NCI-H2081 treated with DMSO at 0.1 percent for 48 hours (cell line): ENCODE measurements at regions not wholly inside any gene's neighbourhood (a gene's known extent, or its start where the extent isn't known, plus 50 kb on each side); places are given as distances from the start of the nearest gene placed in this dataset.

Source experiments
- DNase-seq: peaks from one replicate; lab custom pipeline; 2025; lab: John Stamatoyannopoulos, UW

DNA sequence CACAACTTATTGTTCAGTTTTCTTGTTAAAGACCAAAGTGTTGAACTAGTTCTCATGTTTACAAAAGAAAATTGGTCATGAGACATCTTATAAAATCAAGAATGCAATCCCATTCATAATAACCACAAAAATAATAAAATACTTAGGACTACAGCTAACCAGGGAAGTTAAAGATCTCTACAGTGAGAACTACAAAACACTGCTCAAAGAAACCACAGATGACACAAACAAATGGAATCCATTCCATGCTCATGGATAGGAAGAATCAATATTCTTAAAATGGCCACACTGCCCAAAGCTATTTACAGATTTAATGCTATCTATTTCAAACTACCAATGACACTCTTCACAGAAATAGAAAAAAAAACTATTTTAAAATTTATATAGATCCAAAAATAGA, 1354.8 kb upstream of the CDH2 start:
- DNase-seq = no peak

DNA sequence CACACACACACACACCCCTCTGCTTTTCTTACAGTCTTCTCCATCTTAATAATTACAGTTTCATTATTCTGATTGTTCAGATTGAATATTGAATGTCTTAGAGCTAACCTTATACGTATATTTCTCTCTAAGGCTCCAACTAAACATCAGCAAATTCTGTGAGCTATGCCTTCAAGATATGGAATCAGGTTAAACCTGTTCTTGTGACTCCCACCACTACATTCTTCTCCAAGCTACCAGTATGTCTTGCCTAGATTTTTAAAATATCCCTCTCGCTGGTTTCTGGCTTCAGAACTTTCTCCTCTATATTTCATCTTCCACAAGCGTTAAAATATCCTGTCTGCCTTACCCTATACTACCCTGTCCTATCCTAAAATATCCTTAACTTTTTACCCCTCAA, 1346.4 kb upstream of the CDH2 start:
- no peak for DNase-seq

DNA sequence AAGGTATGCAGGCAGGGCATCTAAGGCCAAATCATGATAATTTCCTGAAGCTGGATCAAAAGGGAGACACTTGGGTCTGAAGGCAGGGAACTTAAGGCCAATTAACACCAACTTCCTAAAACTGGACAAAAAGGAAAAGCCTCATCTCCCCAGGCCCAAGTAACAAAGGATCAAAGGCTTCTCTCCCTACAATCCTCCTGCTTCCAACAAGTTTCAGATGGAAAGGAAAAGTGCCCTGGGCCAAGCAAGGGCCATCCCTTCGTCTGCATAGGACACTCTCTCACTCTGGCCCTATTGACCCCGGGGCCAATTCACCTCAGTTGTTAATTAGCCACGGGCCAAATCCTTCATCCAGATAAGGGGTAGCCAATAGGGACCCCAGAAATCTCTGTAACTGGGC, 1335.8 kb upstream of the CDH2 start:
- no peak for DNase-seq

DNA sequence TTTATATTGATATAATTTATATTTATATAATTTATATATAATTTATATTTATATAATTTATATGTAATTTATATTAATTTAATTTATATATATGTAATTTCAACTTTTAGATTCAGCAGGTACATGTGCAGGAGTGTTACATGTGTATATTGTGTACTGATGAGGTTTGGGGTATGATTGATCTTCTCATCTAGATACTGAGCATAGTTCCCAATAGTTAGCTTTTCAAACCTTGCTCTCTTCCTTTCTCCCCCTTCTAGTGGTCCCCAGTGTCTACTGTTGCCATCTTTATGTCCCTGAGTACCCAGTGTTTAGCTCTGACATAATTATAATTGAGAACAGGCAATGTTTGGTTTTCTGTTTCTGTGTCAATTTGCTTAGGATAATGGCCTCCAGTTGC, 1335.3 kb upstream of the CDH2 start:
- no peak for DNase-seq

DNA sequence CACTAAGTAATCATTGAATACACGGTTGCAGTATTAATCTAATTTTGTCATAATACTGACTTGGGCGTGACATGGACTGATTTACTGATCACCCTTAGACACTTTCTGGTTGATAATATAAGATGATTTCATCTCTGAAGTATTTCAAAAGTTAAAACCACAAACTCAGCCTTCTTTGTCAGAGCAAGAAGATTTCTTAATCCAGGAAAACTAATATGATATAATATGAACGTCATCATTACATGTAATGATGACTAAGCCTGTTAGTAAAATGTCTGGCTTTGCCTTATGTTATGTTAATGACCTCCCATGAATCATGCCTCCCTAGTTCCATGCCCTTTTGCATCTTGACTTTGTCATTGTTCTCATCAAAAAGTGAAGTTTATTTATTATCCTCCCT, 1325.0 kb upstream of the CDH2 start:
- DNase-seq = no peak

DNA sequence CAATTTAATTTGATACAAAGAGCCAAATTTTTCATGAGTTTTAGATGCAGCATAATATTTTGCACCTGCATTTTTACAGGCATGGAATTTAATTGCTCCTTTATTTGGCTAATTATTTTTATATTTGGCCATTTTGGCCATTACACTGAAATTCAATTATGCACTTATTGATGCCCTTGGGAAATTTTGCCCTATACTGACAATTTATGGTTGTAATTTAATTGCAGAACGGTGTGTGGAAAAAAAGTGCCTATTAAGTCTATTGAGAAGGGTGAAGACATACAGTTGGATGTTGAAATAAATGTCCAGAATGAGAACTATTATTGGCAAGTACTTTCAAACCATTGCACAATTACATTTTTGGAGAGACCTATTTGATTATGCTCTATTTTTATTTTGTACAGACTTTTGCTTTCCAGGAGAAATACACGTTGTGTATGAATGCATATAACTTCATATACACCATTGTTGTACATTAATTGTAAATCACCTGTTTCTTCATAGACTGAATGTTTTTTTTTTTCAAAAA, 1319.3 kb upstream of the CDH2 start:
- no peak for DNase-seq

DNA sequence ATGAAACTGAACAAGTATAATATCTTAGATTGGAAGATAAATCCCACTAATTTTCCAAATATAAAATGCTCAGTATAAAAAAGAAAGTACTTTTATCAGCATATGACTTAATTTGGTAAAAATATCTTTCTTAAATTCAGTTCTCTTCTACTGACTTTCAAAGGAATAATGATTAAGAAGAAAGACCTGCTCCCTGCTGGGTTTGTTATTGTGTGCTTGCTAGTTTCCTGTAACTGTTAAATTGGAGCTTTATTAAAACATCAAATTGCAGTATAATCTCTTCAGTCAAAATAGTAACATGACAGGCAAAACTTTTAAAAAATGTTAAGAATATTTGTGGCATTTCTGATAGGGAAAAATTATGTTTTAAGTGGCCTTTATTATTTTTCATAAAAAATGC, 1317.4 kb upstream of the CDH2 start:
- DNase-seq = no peak

DNA sequence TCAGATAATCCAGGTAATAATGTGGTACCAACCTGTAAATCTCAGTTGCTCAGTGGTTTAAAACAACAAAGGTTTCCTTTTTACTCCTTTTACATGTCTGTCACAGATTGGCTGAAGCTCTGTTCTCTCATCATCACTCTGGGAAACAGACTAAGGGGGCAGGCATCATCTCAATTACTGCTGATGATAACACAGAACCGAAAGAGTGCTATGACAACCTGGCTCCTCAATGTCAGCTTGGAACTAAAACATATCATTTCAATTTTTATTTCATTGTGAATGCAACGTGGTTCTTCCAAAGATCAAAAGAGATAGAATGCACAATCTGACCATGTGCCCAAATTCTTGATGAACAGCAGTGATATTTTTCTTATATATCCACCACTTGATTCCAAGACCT, 1315.0 kb upstream of the CDH2 start:
- no peak for DNase-seq

DNA sequence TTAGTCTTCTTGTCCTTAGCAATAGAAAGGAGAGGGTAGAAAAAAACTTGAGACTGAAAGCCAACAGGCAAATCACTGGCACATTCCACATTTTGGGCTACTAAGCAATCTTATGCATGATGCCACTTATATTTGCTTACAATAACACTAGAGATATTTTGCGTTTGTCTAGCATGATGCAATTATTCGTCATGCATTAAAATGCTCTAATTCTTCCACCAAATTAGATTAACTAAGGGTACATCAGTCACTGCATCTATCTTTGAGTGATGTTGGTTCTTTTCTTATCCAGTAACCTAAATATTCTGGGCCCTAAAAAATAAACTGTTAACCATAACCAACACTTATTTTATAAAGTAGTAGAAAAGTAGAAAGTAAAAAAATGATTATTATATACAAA, 1311.7 kb upstream of the CDH2 start:
- DNase-seq = no peak

DNA sequence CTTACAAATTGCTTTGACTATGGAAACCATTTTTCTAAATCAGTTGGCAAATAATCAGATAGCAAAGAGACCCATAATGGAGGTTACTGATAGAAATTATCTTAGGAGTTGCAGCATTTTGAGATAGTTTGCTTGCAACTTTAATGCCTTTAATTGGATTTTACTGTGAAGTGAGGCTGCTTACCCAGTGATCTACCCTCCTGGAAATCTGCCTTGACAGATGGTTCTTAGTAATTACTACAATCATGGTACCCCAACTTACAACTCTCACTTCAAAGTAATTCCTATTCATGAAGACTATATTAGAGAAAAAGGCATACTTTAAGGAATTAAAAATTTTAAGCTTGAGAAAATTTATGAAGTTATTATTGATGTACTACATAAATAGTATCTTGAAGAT, 1288.6 kb upstream of the CDH2 start:
- DNase-seq = no peak

DNA sequence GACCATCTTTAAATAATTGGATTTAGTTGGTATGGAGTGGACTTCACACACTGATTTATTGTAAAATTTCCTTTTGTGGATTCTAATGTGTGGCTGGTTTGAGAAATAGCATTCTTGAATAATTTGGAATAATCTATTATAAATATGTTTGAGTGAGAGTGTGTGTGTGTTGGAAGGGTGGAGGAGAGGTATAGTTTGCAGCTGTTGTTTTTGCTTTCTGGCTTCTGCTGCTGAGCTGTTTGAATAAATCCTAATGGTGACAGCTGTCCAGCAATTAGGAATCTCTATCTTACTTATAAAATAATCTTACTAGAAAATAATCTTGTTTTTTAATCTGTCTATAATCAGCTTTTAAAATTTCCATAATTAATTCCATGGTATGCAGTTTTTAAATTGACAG, 1283.0 kb upstream of the CDH2 start:
- no peak for DNase-seq

DNA sequence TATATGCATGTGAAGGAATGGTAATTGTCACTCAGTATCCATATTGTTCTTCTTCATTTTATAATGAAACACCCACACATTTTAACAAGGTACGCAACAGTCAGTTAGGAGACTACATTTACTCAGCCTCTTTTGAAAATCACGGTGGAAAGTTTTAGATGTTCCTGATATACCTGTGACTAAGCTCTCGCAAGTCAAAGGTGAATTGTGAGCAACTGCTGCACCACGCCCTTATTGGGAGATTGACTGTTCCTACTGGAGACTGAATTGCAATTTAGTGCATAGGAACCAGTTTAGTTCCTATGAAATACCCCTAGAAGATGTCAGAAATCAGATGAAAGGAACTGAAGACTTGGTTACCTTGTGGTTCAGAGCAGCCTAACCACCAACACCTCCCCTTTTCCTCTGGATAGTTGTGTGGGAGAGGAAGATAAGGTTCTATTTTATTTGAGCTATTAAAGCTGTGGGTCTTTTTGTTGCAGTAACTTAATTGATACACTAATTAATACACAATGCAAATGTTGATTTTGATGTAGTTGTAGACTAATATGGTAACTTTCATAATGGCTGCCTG, 1280.5 kb upstream of the CDH2 start:
- DNase-seq = no peak

DNA sequence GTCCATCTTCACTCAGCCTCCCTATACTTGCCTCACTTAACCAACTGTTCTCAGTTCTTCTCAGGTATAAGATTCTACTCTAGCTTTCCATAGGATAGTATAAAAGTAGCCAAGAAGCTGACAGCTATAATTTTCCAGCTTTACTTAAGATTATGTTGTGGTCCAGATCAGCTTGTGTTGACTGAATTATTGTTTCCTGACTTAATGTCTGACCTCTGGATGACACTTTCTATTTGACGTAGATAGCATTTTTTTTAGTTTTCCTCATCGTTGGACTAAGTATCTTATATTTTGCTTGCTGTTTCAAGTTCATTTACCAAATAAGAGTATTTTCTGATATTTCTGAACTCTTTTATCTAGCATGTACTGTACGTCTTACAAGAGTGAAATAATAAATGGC, 1272.5 kb upstream of the CDH2 start:
- DNase-seq = no peak

DNA sequence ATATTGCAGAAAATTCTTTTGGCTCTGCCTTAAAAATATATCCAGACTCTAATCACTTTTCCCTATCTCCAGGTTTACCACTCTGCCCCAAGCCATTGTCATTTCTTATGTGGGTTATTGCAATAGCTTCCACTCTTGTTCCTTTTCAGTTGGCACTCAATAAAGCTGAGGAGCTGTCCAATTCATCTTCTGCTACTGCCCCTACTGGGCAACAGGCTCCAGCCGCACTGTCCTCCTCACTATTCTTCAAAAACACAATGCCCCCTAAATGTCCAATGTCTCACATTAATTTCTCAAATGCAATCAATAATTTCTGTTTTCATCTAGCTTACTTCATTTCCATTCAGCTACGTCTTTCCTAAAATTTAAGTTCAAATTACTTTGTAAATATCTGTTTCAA, 1262.5 kb upstream of the CDH2 start:
- DNase-seq = no peak

DNA sequence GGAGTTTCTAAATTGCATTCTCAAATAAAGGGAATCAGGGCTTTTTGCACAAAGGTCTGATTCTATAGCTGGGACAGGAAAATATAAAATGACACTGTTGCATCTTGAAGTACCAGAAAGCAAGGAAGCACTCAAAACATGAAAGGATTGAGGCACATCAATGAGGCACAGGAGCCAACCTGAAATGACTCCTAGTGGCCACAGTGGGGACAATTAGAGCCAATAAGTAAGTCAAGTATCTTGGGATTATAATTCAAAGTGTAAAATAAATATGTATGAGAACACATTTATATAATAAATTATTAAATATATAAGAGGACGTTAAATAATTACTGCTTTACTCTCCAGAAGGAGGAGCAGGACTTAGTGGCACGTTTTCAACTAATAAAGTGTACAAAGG, 1259.5 kb upstream of the CDH2 start:
- no peak for DNase-seq

DNA sequence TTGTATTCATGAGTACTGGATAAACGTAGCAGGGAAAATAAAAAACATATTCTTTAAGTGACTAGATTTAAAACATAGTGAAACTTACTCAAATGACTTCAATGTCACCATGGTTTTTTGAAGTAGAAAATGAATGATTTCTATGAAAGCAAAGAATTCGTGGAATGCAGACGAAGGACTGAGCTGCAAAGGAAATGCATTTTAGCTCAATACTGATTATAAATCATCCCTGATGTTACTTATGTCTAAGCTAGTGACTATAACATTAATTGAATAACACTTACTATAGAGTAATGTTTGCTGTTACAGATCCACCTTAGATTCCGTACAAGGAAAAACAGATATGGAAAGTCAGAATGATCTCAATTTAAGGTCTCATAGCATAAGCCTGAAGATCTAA, 1257.7 kb upstream of the CDH2 start:
- DNase-seq = no peak

DNA sequence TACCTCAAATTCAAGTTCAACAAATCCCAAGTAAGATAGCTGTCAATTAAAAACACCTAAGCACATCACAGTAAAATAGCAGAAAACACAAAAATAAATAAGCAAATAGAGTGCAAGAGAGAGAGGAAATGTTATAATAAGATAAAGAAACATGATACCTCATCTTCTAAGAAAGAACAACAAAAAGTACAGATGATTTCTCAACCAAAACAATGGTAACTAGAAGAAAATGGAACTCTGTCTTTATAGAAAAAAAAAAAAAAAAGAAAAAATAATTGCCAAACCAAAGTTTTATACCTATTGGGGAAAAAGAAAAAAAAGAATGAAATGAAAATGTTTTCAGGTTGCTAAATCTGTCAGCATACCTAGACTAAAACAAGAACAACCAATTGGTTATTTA, 1253.5 kb upstream of the CDH2 start:
- DNase-seq = no peak

DNA sequence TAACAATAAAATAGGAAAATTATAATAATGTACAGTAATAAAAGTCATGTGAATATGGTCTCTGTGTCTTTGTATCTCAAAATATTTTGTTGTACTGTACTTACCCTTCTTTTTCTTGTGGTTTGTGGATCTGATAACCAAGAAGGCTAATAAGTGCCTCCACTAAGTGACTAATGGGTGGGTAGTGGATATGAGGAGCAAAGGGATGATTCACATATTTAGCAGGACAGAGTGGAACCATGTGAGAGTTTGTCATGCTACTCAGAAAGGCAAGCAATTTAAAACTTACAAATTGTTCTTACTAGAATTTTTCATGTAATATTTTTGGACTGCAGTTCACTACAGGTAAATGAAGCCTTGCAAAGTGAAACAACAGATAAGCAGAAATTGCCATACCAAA, 1241.2 kb upstream of the CDH2 start:
- no peak for DNase-seq

DNA sequence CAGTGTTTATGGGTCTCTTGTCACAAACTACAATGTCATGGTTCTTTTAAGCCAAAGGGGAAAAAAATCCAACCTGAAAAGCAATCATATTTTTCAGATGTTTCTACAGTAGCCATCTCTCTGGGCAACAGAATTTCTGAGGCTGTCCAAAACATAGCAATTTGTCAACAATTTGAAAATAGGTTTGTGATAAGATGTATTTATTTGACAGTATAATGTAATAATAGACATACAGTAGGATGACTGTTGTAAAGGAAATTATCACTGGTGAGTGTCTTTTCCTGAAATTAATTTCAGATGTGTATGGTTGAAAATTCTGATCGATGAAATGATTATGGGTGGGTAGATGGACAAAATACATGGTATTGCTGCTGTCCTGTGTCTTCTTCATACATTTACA, 1230.1 kb upstream of the CDH2 start:
- DNase-seq = no peak

DNA sequence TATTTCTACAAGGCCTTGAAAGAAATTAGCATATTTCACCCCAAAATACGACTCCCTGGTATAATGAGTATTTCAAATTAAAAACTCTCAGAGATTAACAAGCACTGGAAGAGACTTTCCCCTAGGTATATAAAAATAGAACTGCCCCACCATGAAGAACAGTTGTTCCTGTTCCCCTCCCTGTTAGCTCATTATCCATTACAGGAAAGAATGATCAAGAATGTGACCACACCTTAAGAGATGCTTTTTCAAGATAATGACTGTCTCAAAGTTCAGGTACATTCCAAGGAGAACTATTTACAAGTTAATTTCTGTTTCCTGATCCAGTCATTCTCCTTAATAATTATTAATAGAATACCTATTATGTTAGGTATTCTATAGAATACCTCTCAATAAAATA, 1220.6 kb upstream of the CDH2 start:
- DNase-seq = no peak

DNA sequence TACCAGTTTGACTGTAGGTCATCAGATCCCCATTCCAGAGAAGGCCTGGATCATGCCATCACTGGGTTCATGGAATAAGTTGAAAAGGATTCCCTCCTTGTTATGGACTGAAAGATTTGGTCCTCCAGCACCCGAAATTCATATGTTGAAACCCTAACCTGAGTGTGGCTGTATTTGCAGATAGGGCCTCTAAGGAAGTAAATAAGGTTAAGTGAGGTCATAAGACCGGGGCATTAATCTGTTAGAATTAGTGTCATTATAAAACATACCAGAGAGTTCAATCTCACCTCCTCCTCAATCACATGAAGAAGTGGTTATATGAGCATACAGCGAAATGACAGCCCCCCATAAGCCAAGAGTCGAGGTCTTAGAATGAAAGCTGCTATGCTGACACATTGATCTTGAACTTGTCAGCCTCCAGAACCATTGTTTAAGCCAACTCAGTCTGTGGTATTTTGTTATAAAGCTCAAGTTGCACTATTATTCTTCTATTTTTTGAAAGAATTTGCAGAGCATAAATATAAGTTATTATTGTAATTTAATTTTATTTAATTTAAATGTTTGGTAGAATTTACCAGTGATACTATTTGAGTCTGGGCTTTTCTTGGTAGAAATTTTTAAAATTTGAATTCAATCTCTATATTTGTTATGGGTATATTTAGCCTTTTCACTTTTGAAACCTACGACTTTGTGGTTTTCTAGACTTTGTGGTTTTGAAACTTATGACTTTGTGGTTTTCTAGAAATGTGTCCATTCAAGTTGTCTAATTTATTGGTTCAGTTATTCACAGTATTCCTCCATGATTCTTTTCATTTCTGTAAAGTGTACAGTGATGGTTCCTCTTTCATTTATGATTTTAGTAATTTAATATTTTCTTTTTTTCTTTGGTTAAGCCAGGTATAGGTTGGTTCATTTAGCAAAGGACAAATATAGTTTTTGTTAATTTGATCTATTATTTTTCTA, 1206.7 kb upstream of the CDH2 start:
- DNase-seq = no peak

DNA sequence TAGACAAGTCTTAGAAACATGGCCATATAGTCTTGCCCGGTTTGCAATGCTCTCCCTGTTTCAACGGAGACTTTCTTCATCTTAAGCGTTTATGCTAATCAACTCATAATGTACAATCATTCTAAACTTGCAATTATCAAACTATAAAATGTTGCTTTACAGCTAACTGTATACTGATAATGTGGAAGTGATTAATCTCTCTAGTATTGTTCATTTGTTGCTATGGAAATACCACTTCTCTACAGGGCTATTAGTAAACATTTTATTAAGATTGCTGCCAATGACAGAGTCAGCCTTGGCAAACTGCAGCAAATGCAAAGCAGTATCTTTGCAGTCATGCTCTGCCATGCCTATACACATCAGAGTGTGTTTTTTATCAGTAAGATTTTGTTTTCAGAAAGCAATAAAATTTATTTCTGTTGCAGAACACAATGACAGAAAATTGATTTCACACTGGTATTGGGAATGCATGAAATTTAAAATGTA, 1201.8 kb upstream of the CDH2 start:
- no peak for DNase-seq

DNA sequence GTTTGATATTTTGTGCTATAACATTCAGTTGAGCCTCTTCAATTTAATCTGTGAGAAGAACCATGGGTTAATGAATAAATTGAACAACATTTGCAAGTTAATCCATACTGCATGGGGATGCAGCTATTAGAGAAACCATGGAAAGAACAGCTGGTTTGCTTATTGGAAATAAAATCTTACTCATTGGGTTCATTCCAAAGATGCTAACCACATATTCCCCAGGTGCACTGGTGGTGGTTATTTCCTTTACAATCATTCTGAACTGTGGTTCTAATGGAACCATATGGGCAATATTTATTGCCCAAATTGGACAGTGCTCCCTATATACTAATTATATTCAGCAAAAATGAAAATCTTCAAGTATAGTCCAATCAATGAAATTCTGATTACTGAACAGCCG, 1200.4 kb upstream of the CDH2 start:
- no peak for DNase-seq

DNA sequence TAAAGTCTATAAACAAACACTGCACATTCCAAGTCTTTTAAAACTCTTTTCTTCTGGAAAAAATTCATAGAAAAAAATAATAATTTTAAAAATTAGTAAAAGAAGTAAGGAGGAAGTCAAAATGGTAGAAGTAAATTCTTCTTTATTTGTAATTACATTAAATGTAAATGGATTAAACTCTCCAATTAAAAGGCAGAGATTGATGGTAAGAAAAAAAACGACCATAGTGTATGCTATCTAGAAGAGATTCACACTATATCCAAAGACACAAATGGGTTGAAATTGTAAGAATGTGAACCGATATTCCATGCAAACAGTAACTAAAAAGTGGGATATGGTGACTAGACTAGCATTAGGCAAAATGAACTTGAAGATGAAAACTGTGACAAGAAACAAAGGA, 1196.1 kb upstream of the CDH2 start:
- no peak for DNase-seq
